HG03060 (cell line): ENCODE measurements at regions not wholly inside any gene's neighbourhood (a gene's known extent, or its start where the extent isn't known, plus 50 kb on each side); places are given as distances from the start of the nearest gene placed in this dataset.

Experiments
- ATAC-seq: cut with Tn5 transposase; IDR thresholded peaks from one replicate; pipeline ENCODE4 v1.9.1; 2021; ENCODE audit warnings: low read depth, moderate number of reproducible peaks; ENCODE audit not compliant: unreplicated experiment

- no peak for ATAC-seq
These were observed 210.0 kb upstream of the FOXD3 start for GRCh38 chr1:63112155-63112900.

- no peak for ATAC-seq
These were observed 206.8 kb upstream of the FOXD3 start for GRCh38 chr1:63115527-63115926.

GRCh38 chr1:63116016-63116415 is 206.4 kb upstream of the FOXD3 start:
- ATAC-seq: no peak

- no peak for ATAC-seq
These were observed 202.7 kb upstream of the FOXD3 start for GRCh38 chr1:63119575-63120155.

GRCh38 chr1:63122079-63122478 is 200.3 kb upstream of the FOXD3 start:
- ATAC-seq: no peak

GRCh38 chr1:63124666-63125191 is 197.6 kb upstream of the FOXD3 start:
- peak; percentile 91 for ATAC-seq

GRCh38 chr1:63126104-63126503 is 196.3 kb upstream of the FOXD3 start:
- no peak for ATAC-seq

- no peak for ATAC-seq
These were observed 195.0 kb upstream of the FOXD3 start for GRCh38 chr1:63127376-63127775.

GRCh38 chr1:63128556-63128955 is 193.8 kb upstream of the FOXD3 start:
- ATAC-seq: no peak

GRCh38 chr1:63129184-63129583 is 193.2 kb upstream of the FOXD3 start:
- ATAC-seq: no peak

GRCh38 chr1:63129855-63130254 is 192.5 kb upstream of the FOXD3 start:
- ATAC-seq: no peak

GRCh38 chr1:63134501-63135173 is 187.7 kb upstream of the FOXD3 start:
- ATAC-seq: no peak

GRCh38 chr1:63135174-63135512 is 187.2 kb upstream of the FOXD3 start:
- ATAC-seq: no peak

GRCh38 chr1:63135801-63136200 is 186.6 kb upstream of the FOXD3 start:
- ATAC-seq: no peak

GRCh38 chr1:63142001-63142400 is 180.4 kb upstream of the FOXD3 start:
- ATAC-seq: no peak

GRCh38 chr1:63143482-63143881 is 178.9 kb upstream of the FOXD3 start:
- no peak for ATAC-seq

GRCh38 chr1:63147783-63148182 is 174.6 kb upstream of the FOXD3 start:
- no peak for ATAC-seq

GRCh38 chr1:63148825-63149645 is 173.3 kb upstream of the FOXD3 start:
- peak; percentile 52 for ATAC-seq

- no peak for ATAC-seq
These were observed 169.8 kb upstream of the FOXD3 start for GRCh38 chr1:63152572-63152971.

GRCh38 chr1:63155437-63155836 is 166.9 kb upstream of the FOXD3 start:
- ATAC-seq: no peak

GRCh38 chr1:63157085-63157484 is 165.3 kb upstream of the FOXD3 start:
- no peak for ATAC-seq
